K562 (cell line): ENCODE measurements at regions not wholly inside any gene's neighbourhood (a gene's known extent, or its start where the extent isn't known, plus 50 kb on each side); places are given as distances from the start of the nearest gene placed in this dataset.

Source experiments
- ATAC-seq: fragments of 200-7000 bp; cut with Tn5 transposase; 3 replicates; pipeline ENCODE4 v1.9.1; 2020; ENCODE audit warnings: moderate library complexity
- BruUV-seq: library from RNA; stranded (reverse); fragments of 400-500 nt; replicated peaks from 2 replicates; lab custom pipeline; 2021; lab: Mats Ljungman, UMichigan
- CTCF ChIA-PET: fragments of 300-600 bp; formaldehyde crosslinking; extraction: SDS; loops from one replicate; lab custom pipeline; 2021; ENCODE audit warnings: low intra/inter-chr PET ratio; lab: Yijun Ruan, JAX
- POLR2A ChIA-PET: fragments of 300-600, 350-650 bp; sonication (Branson Sonifier 250); formaldehyde crosslinking; extraction: SDS; loops from one replicate; lab custom pipeline; 2021; ENCODE audit warnings: antibody characterized with exemption, inconsistent platforms; lab: Yijun Ruan, JAX
- DNase-seq, 4 experiments: peaks; one replicate each; pipeline versions ENCODE4 v3.0.0 to v3.0.0-alpha.2; 2011 to 2018; ENCODE audit warnings: low spot score in 3 of 4, mixed read lengths in 3 of 4; ENCODE audit errors: extremely low read depth in 1 of 4
- FAIRE-seq: peaks from 2 replicates; lab custom pipeline; 2011; peaks lifted over from hg19 to GRCh38; lab: Jason Lieb, UNC
- H2AFZ ChIP-seq: 2 replicates; pipeline ENCODE4 v1.6.0; 2011; ENCODE audit warnings: low read depth, low read length, control low read depth, inconsistent platforms
- H3K27ac ChIP-seq: fragments of 200-600 bp; 3 replicates; pipeline ENCODE4 v1.8.0; 2011; ENCODE audit warnings: low read depth, mild to moderate bottlenecking, control low read depth, inconsistent platforms, low read length, moderate library complexity, mixed read lengths; ENCODE audit errors: extremely low read depth
- H3K27me3 ChIP-seq, 2 experiments: fragments of 300-600 bp in 1 of 2; 2 replicates in 1 of 2; 3 replicates in 1 of 2; pipeline versions ENCODE4 v1.6.0 to v1.8.0; 2011; ENCODE audit warnings: inconsistent platforms in 2 of 2, low read length in 2 of 2, mild to moderate bottlenecking in 1 of 2, mixed read lengths in 1 of 2, moderate library complexity in 1 of 2; ENCODE audit not compliant: control insufficient read depth in 2 of 2, insufficient read depth in 2 of 2
- H3K36me3 ChIP-seq: fragments of 300-600 bp; 3 replicates; pipeline ENCODE4 v1.8.0; 2011; ENCODE audit warnings: mild to moderate bottlenecking, low read length, inconsistent platforms; ENCODE audit not compliant: control insufficient read depth, insufficient read depth
- H3K4me1 ChIP-seq, 2 experiments: fragments of 200-600 bp in 1 of 2; replicated peaks in 1 of 2; 2 replicates in 1 of 2; 3 replicates in 1 of 2; pipeline versions ENCODE4 v1.5.1 to v1.8.0; 2011; ENCODE audit warnings: inconsistent platforms in 2 of 2, low read length in 2 of 2, mild to moderate bottlenecking in 1 of 2, mixed read lengths in 1 of 2, moderate library complexity in 1 of 2; ENCODE audit not compliant: control insufficient read depth in 2 of 2, insufficient read depth in 2 of 2
- H3K4me2 ChIP-seq: 2 replicates; pipeline ENCODE4 v1.6.1; 2011; ENCODE audit warnings: low read length, control low read depth, inconsistent platforms, mixed read lengths; ENCODE audit not compliant: insufficient read depth
- H3K4me3 ChIP-seq: fragments of 200-600 bp; sonication (generic), shearing (Covaris generic); 2 replicates; pipeline ENCODE4 v1.5.1; 2016; ENCODE audit warnings: control low read depth, inconsistent platforms
- H3K79me2 ChIP-seq: fragments of 200-600 bp; 3 replicates; pipeline ENCODE4 v1.8.0; 2011; ENCODE audit warnings: low read length, inconsistent platforms; ENCODE audit not compliant: control insufficient read depth, insufficient read depth
- H3K9ac ChIP-seq, 2 experiments: 2 replicates each; pipeline versions ENCODE4 v1.6.0 to v1.6.1; 2011; ENCODE audit warnings: low read depth in 2 of 2, low read length in 2 of 2, control low read depth in 1 of 2, inconsistent platforms in 1 of 2, mild to moderate bottlenecking in 1 of 2, mixed read lengths in 1 of 2; ENCODE audit not compliant: insufficient read depth in 1 of 2
- H3K9me1 ChIP-seq: one replicate; pipeline ENCODE4 v1.6.0; 2011; ENCODE audit warnings: inconsistent platforms, mild to moderate bottlenecking, low read length, moderate library complexity; ENCODE audit not compliant: control insufficient read depth, insufficient read depth
- H3K9me3 ChIP-seq: replicated peaks from 2 replicates; pipeline ENCODE4 v1.5.1; 2011; ENCODE audit warnings: low read depth, low read length, inconsistent platforms; ENCODE audit not compliant: control insufficient read depth, insufficient read depth
- H4K20me1 ChIP-seq: replicated peaks from 2 replicates; pipeline ENCODE4 v1.6.1; 2011; ENCODE audit warnings: low read length, inconsistent platforms, mixed read lengths; ENCODE audit not compliant: control insufficient read depth, insufficient read depth
- ATF6 ChIP-seq: sonication (generic); formaldehyde crosslinking; IDR thresholded peaks from 2 replicates; pipeline ENCODE4 v1.4.0; 2020; ENCODE audit warnings: mild to moderate bottlenecking, missing genetic modification reagents
- ZBTB2 ChIP-seq: fragments of 450-650 bp; IDR thresholded peaks from 2 replicates; pipeline ENCODE4 v1.6.1; 2016; ENCODE audit warnings: antibody characterized with exemption
- ZC3H11A ChIP-seq: IDR thresholded peaks from 2 replicates; pipeline ENCODE4 v1.6.1; 2012; ENCODE audit warnings: low read depth, low read length, improper control_type of control experiment
- ZHX1 ChIP-seq: fragments of 150-350 bp; conservative IDR thresholded peaks from 2 replicates; pipeline ENCODE4 v1.6.1; 2014; ENCODE audit warnings: low read length
- ZKSCAN1 ChIP-seq: fragments of 150-350 bp; IDR thresholded peaks from 2 replicates; pipeline ENCODE4 v1.6.1; 2016; ENCODE audit warnings: low read depth, low read length
- ZNF121 ChIP-seq: sonication (generic); formaldehyde crosslinking; conservative IDR thresholded peaks from 2 replicates; pipeline ENCODE4 v1.8.0; 2022; ENCODE audit warnings: missing genetic modification reagents
- ZNF785 ChIP-seq: fragments of 250-450 bp; sonication (Bioruptor Pico); IDR thresholded peaks from 2 replicates; pipeline ENCODE4 v1.4.0; 2020; ENCODE audit warnings: mild to moderate bottlenecking
- WGBS: fragments of 100-300 bp; shearing (Covaris generic); methylation state at CpG from one replicate; pipeline ENCODE4 v1.1.6; 2016; ENCODE audit warnings: low coverage, mixed read lengths; ENCODE audit not compliant: insufficient coverage; ENCODE audit errors: missing lambda C conversion rate; 5-methylcytosine and 5-hydroxymethylcytosine counted together
- in situ Hi-C: fragments of 300-500 bp; cut with MboI; formaldehyde crosslinking; loops from 4 replicates; pipeline ENCODE4 v1.15.0; 2018; ENCODE audit warnings: inconsistent platforms, mixed read lengths
- intact Hi-C: fragments of 100-400 bp; cut with micrococcal nuclease; formaldehyde crosslinking; loops from 2 replicates; pipeline ENCODE4 v1.14.2; 2022

- H3K4me3 ChIP-seq: no peak overlapping the region
- ChIA-PET POLR2A (no interaction called here), CTCF (no interaction called here)
- no peak overlapping the region for H3K9ac ChIP-seq
- H3K4me2 ChIP-seq: no peak overlapping the region
- DNase-seq: no peak
- H3K4me1 ChIP-seq: peaks cover 20 to 31% of the 10 kb centered on the region in 2 experiments
- no peak for FAIRE-seq
- H3K36me3 ChIP-seq: no peaks in the 10 kb centered on the region
- TF ChIP-seq ZBTB2 (no peak), ZC3H11A (no peak), ZNF785 (CRISPR knock-in tag) (no peak), ZHX1 (no peak), ZKSCAN1 (no peak), ATF6 (CRISPR knock-in tag) (no peak), ZNF121 (CRISPR knock-in tag) (no peak)
- H4K20me1 ChIP-seq: no peaks in the 10 kb centered on the region
- H3K79me2 ChIP-seq: no peaks in the 10 kb centered on the region
- H3K9me3 ChIP-seq: no peaks in the 10 kb centered on the region
- in situ Hi-C loops: no loop called here
- H3K9me1 ChIP-seq: no peaks in the 10 kb centered on the region
- 54% methylated on average over 2 of the region's 2 CpGs for WGBS
- no peak for ATAC-seq
- no TSS peak for BruUV-seq
- intact Hi-C loops: no loop called here
- H3K27me3 ChIP-seq: no peaks in the 10 kb centered on the region
- no peak overlapping the region for H2AFZ ChIP-seq
- H3K27ac ChIP-seq: no peak overlapping the region
Observed at GRCh38 chr4:159049780-159050375, 53.0 kb upstream of the RAPGEF2 start.
